GF-D8 (cell line): ENCODE measurements at regions not wholly inside any gene's neighbourhood (a gene's known extent, or its start where the extent isn't known, plus 50 kb on each side); places are given as distances from the start of the nearest gene placed in this dataset.

Experiments
- DNase-seq: peaks from one replicate; lab custom pipeline; 2025; lab: John Stamatoyannopoulos, UW

- DNase-seq, result no peak
Measured at GRCh38 chr5:61966296-61966955, 339.6 kb upstream of the KIF2A start.

DNA sequence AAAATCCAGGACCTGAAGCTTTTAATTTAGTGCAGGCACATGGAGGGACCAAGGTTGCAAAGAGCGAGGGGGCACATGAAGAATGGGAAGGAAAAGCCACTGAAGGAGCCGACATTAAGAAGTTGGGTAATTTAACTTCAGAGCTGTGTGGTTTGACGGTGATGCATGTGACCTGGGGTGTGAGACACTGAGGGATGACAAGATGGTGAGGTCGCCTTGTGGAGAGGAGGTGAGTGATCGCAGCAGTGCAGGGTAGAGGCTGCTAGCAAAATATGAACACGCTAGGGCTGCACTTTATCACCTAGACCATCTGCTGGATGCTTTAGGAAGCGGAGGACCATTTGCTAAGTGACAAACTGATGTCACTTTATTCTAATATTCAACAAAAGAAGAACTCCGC, 339.0 kb upstream of the KIF2A start:
- DNase-seq, result no peak

- no peak for DNase-seq
Measured at GRCh38 chr5:61967681-61968080, 338.3 kb upstream of the KIF2A start.

- DNase-seq, result no peak
Measured at GRCh38 chr5:61969347-61969746, 336.7 kb upstream of the KIF2A start.

DNA sequence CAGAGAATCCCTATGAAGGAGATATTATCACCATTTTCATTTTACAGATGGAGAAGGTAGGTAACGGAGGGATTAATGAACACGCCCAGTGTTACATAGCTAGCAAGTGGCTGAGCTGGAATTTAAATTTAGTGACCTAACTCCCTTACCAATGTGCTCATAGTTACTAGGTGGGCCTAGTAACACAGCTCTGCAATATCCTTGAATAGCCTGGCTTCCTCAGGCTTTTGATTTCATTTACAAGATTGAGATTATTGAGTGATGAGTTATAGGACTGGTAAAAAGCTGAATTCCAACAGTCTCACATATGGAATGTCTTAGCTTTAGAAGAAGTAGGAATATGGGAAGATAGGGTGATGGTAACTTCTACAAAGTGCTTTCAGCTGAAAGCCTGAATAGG, 336.3 kb upstream of the KIF2A start:
- DNase-seq, result no peak

DNA sequence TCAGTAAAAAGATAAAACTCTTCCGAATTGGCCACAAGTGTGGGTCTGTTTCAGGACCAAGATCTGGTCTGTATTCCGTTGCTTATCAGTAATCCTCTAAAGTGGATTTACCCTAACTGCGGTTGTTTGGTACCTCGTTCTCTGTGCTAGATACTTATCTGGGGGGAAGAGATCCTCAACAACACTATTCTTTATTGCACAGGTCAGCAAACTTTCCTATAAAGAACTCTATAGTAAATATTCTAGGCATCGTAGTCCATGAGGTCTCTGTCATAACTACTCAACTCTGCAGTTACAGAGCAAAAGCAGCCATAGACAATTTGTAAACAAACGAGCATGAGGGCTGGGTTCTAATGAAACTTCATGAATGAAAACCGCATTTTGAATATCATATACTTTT, 335.8 kb upstream of the KIF2A start:
- DNase-seq, result no peak

DNA sequence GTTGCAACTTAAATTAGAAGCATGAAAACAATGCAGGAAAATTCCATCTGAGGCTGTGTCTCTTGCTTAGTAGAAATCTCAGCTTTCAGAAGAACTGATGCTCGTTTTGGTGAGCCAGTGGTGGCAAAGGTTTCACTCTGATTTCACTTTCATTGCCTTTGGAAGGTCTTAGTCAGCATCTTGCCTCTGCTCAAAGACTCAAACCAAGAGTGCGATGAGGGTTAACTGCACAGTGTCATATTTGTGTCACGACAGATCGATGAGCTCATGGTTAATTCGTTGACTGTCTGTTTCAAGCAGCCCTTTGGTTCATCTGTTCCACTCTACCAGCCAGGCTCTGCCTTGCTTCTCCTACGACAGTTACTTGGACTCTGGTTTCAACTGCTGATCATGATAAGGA, 331.3 kb upstream of the KIF2A start:
- no peak for DNase-seq

DNA sequence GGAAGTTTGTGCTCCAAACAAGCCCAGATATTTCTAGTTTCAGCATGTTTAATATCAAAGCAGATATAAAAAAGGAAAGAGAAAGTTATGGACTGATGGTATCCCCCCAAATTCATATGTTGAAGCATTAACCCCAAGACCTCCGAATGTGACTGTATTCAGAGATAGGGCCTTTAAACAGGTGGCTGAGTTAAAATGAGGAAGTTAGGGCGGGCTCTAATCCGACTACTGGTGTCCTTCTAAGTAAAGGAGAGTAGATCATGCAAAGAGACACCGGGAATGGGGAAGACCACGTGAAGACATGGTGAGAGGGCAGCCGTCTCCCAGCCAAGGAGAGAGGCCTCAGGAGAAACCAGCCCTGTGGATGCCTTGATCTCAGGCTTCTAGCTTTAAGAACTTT, 324.1 kb upstream of the KIF2A start:
- no peak for DNase-seq

DNA sequence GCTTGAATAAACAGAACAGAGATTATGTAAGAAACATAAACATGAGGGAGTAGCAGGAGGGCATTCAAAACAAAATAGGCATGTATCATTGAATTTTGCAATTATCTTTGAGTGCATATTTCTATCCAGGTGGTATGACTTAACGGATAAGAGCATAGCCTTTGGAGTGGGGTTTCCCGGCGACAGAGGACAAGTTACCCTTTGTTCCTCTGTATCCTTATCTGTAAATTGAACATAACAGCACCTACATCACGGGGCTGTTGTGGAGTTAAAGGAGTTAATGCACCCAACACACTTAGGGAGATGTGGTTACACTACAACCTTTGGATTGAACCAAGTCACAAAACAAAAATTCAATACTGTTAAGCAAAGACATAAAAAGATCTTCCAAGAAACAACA, 314.6 kb upstream of the KIF2A start:
- no peak for DNase-seq

DNA sequence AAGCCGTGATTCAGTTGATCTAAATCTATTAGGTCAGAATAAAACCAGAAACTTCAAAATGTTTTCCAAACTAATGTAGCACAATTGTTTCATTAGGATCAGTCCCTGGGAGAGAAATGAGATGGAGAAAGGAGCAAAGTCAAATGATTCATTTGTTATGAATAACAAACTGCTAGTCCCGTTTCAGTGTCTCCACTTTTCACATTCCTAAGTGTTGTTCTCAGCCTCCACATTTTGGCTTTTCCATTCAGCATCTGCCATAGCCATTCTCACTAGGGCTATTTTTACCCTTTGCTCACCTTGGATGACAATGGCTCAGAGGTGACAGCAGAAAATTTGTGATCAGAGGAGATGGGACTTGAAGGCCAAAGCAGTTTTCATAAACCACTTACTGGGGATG, 314.1 kb upstream of the KIF2A start:
- DNase-seq, result no peak

DNA sequence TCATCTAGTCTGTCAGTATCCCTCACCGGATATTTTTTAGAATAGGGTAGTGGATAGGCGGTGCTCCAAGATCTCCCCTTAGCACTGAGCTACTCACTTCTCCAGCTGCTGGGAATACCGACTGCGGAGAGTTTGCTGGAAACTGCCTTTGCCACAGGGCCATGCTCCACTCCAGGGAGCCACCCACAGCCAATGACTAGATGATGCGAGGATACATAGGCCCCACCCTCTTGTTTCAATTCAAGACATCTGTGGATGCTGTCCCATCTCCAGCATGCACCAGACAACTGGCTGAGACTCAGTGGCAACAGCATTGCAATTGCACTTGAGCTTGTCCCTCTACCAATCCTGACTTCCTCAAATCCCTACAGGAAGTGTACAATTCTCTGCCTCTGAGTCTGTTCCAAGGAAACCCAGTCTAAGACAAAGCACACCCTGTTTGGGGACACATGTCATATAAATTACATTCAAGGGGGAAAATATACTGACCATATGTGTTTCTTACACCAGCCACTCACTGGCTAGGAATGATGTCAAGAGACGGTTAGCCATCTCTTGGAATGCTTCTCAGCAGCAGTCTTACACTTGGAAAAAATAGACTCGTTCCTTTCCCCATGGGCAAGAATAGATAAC, 312.6 kb upstream of the KIF2A start:
- no peak for DNase-seq

GRCh38 chr5:61994171-61994570, 311.8 kb upstream of the KIF2A start:
- no peak for DNase-seq

DNA sequence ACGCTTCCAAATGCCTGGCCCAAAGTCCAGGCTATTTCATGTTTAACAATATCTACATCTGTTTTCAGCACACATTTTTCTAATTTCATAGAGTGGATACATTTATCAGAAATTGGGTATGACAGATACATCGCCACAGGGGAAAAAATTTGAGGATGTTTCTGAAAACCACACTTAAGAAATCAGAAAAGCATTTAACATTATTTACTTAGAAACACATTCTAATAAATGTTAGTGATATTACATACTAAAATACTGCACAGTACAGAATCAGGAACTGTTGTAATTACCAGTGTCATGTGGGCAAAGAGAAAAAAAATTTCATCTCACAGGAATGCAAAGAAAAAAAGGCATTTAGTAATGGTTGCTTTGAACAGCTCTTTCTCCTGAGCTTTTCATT, 310.5 kb upstream of the KIF2A start:
- DNase-seq, result no peak

DNA sequence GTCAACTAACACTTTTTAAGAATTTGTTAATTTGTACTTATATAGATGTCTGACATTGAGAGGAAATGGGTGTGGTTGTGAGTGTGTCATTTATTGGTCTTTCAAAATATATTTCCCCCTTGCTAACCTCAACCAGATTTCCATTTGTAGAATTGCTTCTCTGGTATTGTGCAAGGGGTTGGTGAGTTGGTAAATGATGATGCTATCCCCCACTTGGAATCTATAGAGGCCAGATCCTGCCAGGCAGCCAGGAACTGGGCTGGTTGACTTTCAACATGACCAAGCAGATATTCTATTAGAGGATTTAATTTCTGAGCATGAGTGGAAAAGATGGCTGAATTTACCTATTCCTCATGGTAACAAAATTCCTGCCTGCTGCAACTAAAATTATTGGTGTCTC, 306.6 kb upstream of the KIF2A start:
- no peak for DNase-seq

DNA sequence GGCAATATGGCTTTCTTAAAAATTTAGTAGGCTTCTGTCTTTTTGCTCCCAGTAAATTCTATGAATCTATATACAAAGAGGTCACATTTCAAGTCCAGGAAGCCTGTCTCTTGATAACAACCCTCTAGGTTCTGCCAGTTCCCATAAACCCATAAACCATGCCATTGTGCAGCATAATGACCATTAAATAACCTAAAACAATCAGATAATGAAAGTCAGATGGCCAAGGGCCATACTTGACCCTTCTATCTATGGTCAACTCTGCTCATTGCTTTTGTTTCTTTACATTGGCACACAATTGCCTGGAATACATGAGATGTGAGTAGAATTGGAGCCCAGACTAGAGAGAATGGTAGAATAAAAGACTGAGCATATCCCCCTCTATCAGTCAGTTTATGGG, 305.4 kb upstream of the KIF2A start:
- DNase-seq, result no peak

GRCh38 chr5:62001640-62002039, 304.4 kb upstream of the KIF2A start:
- no peak for DNase-seq

- no peak for DNase-seq
Measured at GRCh38 chr5:62002436-62002835, 303.6 kb upstream of the KIF2A start.

DNA sequence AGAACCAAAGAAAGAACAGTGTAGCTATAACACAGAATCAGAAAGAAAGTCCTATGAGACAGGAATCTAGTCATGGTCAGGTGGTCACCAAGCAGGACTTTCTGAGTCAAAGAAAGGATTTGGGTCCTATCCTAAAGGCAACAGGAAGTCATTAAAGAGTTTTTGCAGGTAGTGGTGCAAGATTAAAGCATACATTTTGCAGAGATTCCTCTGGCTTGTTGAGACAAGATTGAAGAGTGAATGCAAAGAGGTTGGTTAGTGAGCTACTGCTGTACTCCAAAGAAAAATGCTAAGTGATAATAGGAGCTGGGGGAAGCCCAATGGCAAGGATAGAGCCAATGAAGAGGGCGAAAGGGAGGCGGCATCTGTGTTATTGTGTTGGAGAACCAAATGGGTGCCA, 300.5 kb upstream of the KIF2A start:
- DNase-seq, result no peak

- no peak for DNase-seq
Measured at GRCh38 chr5:62007457-62007856, 298.5 kb upstream of the KIF2A start.

DNA sequence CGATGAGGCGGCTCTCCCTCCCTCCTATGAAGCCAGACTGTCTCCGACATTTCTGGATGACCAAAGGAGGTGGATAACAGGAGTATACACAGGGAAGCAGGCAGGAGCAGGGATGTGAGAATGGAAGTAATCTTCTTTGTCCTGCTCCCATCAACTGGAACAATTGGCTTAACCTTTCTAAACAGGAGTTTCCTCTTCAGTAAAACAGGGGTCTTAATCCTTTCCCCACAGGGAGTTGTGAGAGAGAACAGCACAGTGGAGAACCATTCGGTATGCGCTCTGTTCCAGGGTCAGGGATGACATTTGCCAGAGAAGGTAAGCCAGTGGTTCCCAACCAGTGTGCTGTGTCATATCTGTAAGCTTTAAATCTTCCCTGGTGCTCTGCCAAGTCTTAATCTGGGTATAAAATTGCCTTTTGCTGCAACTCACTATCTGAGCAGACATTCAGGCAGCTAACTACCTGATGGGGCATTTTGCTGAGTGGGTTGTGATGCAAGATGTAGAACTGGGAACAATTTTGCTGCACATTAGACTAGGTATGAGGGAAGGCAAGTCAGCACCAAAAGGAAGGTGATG, 294.8 kb upstream of the KIF2A start:
- no peak for DNase-seq

- DNase-seq, result no peak
Measured at GRCh38 chr5:62017092-62017491, 288.9 kb upstream of the KIF2A start.

DNA sequence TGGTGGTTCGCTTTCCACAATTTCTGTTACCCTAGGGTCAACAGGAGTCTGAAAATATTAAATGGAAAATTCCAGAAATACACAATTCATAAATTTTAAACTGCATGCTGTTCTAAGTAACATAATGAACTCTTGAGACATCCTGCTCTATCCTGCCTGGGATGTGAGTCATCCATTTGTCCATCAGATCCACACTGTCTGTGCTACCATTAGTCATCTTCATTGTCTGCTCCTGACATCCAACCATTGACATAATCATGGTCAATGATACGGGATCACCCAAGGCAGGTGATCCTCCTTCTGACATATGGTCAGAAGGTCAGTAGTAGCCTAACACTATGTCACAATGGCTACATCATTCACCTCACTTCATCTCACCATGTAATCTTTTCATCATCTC, 276.7 kb upstream of the KIF2A start:
- no peak for DNase-seq

GRCh38 chr5:62030326-62030725, 275.7 kb upstream of the KIF2A start:
- no peak for DNase-seq

GRCh38 chr5:62038024-62038423, 268.0 kb upstream of the KIF2A start:
- no peak for DNase-seq
